ENCODE measurements at regions not wholly inside any gene's neighbourhood (a gene's known extent, or its start where the extent isn't known, plus 50 kb on each side); places are given as distances from the start of the nearest gene placed in this dataset.

DNA sequence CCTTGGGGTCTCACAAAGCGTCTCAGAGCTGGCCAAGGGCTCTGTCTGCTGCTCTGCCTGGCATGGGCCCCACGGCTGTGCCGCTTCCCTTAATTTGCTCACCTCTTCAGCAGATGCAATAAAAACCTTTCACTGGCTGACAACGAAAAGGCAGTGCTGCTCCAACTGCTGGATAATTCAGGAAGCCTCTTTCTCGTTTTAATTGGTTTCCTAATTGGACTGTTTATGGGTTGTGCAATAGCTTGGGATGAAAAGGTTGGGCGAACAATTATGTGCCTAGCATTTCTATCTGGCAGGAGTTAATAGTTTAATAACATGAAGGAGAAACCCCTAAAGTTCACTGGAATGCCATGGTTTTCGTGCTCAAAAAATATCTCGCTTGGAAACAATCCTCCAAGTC is 234.1 kb upstream of the IRX5 start:
- peaks cover 0 to 10% (median 4%) of the 10 kb centered on the region in 4 donors for H3K9me3 ChIP-seq
- TF ChIP-seq, protein P1, sequence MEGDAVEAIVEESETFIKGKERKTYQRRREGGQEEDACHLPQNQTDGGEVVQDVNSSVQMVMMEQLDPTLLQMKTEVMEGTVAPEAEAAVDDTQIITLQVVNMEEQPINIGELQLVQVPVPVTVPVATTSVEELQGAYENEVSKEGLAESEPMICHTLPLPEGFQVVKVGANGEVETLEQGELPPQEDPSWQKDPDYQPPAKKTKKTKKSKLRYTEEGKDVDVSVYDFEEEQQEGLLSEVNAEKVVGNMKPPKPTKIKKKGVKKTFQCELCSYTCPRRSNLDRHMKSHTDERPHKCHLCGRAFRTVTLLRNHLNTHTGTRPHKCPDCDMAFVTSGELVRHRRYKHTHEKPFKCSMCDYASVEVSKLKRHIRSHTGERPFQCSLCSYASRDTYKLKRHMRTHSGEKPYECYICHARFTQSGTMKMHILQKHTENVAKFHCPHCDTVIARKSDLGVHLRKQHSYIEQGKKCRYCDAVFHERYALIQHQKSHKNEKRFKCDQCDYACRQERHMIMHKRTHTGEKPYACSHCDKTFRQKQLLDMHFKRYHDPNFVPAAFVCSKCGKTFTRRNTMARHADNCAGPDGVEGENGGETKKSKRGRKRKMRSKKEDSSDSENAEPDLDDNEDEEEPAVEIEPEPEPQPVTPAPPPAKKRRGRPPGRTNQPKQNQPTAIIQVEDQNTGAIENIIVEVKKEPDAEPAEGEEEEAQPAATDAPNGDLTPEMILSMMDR (IDR thresholded peaks at IDR 0.05): no peak
- TF ChIP-seq POLR2AphosphoS5 (IDR thresholded peaks at IDR 0.05): no peak
- TF ChIP-seq EP300 (IDR thresholded peaks at IDR 0.05): no peak
- TF ChIP-seq POLR2A (IDR thresholded peaks at IDR 0.05; ENCODE audit: low read depth): no peak
- H3K27ac ChIP-seq (replicated peaks in 1 of 4): no peak overlapping the region
- peak; percentile 55 for DNase-seq (ENCODE audit: extremely low spot score)
- peaks cover 0 to 30% (median 3%) of the 10 kb centered on the region in 4 donors for H3K27me3 ChIP-seq
- H3K4me1 ChIP-seq: no peaks in the 10 kb centered on the region
- intact Hi-C loops (cut with DNase I): no loop called here
- 77% methylated on average over 8 of the region's 8 CpGs for WGBS
- H3K4me3 ChIP-seq: no peak overlapping the region
- no peaks in the 10 kb centered on the region for H3K36me3 ChIP-seq

GRCh38 chr16:54694651-54695050 is 236.0 kb upstream of the IRX5 start:
- no peak overlapping the region for H3K27ac ChIP-seq (replicated peaks in 1 of 4)
- H3K27me3 ChIP-seq: peaks cover 0 to 18% (median 3%) of the 10 kb centered on the region in 4 donors
- H3K4me1 ChIP-seq: no peaks in the 10 kb centered on the region
- DNase-seq (ENCODE audit: extremely low spot score): peak; percentile 91
- 73% methylated on average over 2 of the region's 2 CpGs for WGBS
- no peak for TF ChIP-seq POLR2AphosphoS5 (IDR thresholded peaks at IDR 0.05)
- no peak for TF ChIP-seq EP300 (IDR thresholded peaks at IDR 0.05)
- no peak for TF ChIP-seq POLR2A (IDR thresholded peaks at IDR 0.05; ENCODE audit: low read depth)
- TF ChIP-seq, protein P1 (IDR thresholded peaks at IDR 0.05): no peak
- no peaks in the 10 kb centered on the region for H3K9me3 ChIP-seq
- intact Hi-C loops (cut with DNase I): no loop called here
- H3K36me3 ChIP-seq: no peaks in the 10 kb centered on the region
- H3K4me3 ChIP-seq: no peak overlapping the region

GRCh38 chr16:54693864-54694263 is 236.8 kb upstream of the IRX5 start:
- DNase-seq (ENCODE audit: extremely low spot score): no peak
- Histone ChIP-seq H3K27me3 (peaks cover 0 to 18% (median 3%) of the 10 kb centered on the region in 4 donors), H3K9me3 (no peaks in the 10 kb centered on the region), H3K36me3 (no peaks in the 10 kb centered on the region), H3K4me1 (no peaks in the 10 kb centered on the region), H3K4me3 (no peak overlapping the region), H3K27ac (replicated peaks in 1 of 4) (no peak overlapping the region)
- intact Hi-C loops (cut with DNase I): no loop called here
- TF ChIP-seq EP300 (IDR thresholded peaks at IDR 0.05) (no peak), POLR2AphosphoS5 (IDR thresholded peaks at IDR 0.05) (no peak), POLR2A (IDR thresholded peaks at IDR 0.05; ENCODE audit: low read depth) (no peak)
- TF ChIP-seq, protein P1 (IDR thresholded peaks at IDR 0.05): no peak

GRCh38 chr16:54690710-54691109 is 240.0 kb upstream of the IRX5 start:
- no peak for TF ChIP-seq EP300 (IDR thresholded peaks at IDR 0.05)
- TF ChIP-seq, protein P1 (IDR thresholded peaks at IDR 0.05): no peak
- TF ChIP-seq POLR2AphosphoS5 (IDR thresholded peaks at IDR 0.05): no peak
- TF ChIP-seq POLR2A (IDR thresholded peaks at IDR 0.05; ENCODE audit: low read depth): no peak
- no peaks in the 10 kb centered on the region for H3K4me1 ChIP-seq
- no peak for DNase-seq (ENCODE audit: extremely low spot score)
- H3K4me3 ChIP-seq: no peak overlapping the region
- peaks cover 0 to 12% (median 3%) of the 10 kb centered on the region in 4 donors for H3K27me3 ChIP-seq
- no peak overlapping the region for H3K27ac ChIP-seq (replicated peaks in 1 of 4)
- intact Hi-C loops (cut with DNase I): no loop called here
- no peaks in the 10 kb centered on the region for H3K36me3 ChIP-seq
- 68% methylated on average over 2 of the region's 2 CpGs for WGBS
- no peaks in the 10 kb centered on the region for H3K9me3 ChIP-seq

DNA sequence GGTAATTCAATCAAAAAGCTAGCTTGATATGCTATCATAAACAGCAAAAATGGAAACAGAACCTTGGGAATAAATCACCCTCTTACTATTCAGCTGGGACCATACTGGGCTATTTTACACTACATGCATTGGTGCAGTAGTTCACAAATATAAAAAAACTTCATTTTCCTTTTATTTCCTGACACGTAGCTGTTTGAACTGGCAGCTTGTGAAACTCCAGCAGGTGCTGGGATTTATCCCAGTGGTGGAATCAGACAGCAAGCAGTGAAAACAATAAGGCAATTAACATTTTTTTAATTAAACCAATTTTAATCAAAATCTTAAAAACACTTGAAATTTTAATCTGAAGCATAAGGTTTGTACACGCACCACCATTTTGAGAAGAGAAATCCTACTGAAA is 240.4 kb upstream of the IRX5 start:
- H3K9me3 ChIP-seq: no peaks in the 10 kb centered on the region
- DNase-seq (ENCODE audit: extremely low spot score): no peak
- H3K27me3 ChIP-seq: peaks cover 0 to 12% (median 3%) of the 10 kb centered on the region in 4 donors
- no peaks in the 10 kb centered on the region for H3K36me3 ChIP-seq
- 66% methylated on average over 2 of the region's 2 CpGs for WGBS
- H3K4me1 ChIP-seq: no peaks in the 10 kb centered on the region
- TF ChIP-seq, protein P1 (IDR thresholded peaks at IDR 0.05): no peak
- TF ChIP-seq EP300 (IDR thresholded peaks at IDR 0.05) (no peak), POLR2AphosphoS5 (IDR thresholded peaks at IDR 0.05) (no peak), POLR2A (IDR thresholded peaks at IDR 0.05; ENCODE audit: low read depth) (no peak)
- H3K27ac ChIP-seq (replicated peaks in 1 of 4): no peak overlapping the region
- no peak overlapping the region for H3K4me3 ChIP-seq
- intact Hi-C loops (cut with DNase I): no loop called here
